ENCODE measurements at regions not wholly inside any gene's neighbourhood (a gene's known extent, or its start where the extent isn't known, plus 50 kb on each side); places are given as distances from the start of the nearest gene placed in this dataset.

DNA sequence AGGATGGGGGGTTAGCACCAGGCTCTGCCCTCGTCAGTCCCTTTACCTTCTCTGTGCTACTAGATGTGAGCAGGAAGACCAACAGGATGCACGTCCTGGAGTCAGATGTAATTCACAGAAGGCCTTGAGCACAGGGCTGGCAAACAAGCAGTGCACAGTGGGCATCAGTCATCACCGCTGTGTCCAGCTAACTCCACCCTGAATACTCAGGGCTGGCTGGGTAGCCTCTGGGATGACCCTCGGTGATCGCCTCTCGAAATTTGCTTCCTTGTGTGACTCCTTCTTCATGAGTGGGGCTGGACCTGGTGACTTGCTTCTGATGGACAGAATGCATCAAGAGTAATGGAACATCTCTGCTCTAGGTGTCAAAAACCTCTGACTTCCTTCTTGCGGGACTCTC lies 92.2 kb upstream of the TMPRSS2 start:
- CTCF ChIA-PET = no interaction called here
- Mint-ChIP-seq H3K9me3 (ENCODE audit: low read depth) (no peaks in the 10 kb centered on the region), H3K27ac (no peak overlapping the region), H3K36me3 (no peaks in the 10 kb centered on the region), H3K4me1 (no peaks in the 10 kb centered on the region), H3K4me3 (no peak overlapping the region), H3K27me3 (no peaks in the 10 kb centered on the region)
- no peak for DNase-seq
- ATAC-seq = no peak

DNA sequence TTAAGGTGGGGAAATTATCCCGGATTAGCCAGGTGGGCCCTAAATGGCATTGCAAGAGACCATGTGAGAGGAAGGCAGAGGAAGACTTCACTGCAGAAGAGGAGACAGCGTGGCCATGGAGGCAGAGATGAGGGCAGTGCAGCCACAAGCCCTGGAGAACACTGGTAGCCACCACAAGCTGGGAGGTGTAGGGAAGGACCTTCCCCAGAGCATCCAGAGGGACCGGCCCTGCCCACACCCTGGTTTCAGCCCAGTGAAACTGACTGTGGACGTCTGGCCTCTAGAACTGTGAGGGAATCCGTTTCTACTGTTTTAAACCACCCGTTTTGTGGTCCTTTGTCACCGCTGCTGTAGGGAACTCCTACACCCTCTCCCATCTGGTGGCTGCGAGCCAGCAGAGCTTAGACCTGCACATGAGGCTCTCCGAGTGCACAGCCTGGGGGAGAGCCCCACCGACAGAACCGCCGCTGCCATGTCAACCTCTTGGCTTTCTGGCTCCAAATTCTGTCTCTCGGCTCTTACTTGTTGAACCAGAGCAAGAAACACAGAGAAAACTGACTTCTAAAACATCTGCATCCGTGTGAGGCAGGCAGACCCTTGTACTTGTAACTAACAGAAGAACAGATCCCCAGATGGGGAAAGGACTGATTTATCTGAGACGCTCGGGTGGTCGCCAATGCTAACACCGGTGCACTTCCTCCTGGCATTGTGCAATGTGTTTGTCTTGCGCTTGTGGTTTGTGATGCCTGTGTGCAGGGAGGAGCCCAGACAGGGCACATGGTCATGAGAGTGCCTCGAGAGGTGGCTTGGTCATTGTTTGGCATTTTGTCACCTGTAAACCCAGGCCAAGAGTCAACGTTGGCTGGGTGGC lies 90.8 kb upstream of the TMPRSS2 start:
- ATAC-seq (no peak), DNase-seq (no peak)
- Mint-ChIP-seq H3K9me3 (ENCODE audit: low read depth) (no peaks in the 10 kb centered on the region), H3K4me3 (no peak overlapping the region), H3K4me1 (no peaks in the 10 kb centered on the region), H3K36me3 (no peaks in the 10 kb centered on the region), H3K27ac (no peak overlapping the region), H3K27me3 (peaks cover 3% of the 10 kb centered on the region)
- CTCF ChIA-PET = no interaction called here

DNA sequence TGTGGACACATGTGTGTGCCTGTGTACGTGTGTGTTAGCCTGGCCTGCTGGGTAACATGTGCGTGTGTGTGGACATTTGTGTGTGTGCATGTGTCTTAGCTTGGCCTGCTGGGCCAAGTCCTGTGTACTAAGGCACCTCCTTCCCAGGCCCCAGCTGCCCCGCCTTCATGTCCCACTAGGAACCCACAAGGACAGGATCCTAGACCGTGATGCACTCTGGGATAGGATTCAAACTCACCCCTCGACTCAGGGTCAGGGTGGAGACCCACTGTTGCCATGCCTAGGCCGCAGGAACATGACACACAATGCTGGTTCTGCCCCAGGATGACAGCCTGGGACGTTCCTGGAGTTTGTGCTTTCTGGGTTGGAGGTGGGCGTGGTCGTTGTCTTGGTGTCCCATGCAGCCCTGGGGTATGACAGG lies 89.9 kb upstream of the TMPRSS2 start:
- Mint-ChIP-seq H3K4me3 (no peak overlapping the region), H3K4me1 (no peaks in the 10 kb centered on the region), H3K27ac (no peak overlapping the region), H3K36me3 (no peaks in the 10 kb centered on the region), H3K9me3 (ENCODE audit: low read depth) (no peaks in the 10 kb centered on the region), H3K27me3 (peaks cover 3% of the 10 kb centered on the region)
- ATAC-seq (no peak), DNase-seq (no peak)
- CTCF ChIA-PET = no interaction called here

DNA sequence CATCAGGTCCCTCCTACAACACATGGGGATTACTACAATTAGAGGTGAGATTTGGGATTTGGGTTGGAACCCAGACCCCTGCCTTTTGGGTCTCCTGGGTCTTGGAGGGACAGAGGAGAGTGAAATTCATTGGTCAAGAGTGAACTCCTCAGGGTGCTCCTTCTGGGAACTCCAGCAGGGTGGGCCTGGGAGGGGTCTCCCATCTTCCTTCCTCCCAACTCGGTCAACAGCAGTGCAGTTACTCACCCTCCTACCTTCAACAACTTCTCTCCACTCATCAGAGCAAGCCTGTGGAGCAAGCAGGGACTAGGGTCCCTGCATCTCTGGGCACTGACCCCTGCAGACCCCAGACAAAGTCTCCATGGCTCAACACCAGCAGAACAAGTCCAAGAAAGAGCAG lies 89.3 kb upstream of the TMPRSS2 start:
- Mint-ChIP-seq H3K4me3 (no peak overlapping the region), H3K36me3 (no peaks in the 10 kb centered on the region), H3K27ac (no peak overlapping the region), H3K27me3 (peaks cover 3% of the 10 kb centered on the region), H3K9me3 (ENCODE audit: low read depth) (no peaks in the 10 kb centered on the region), H3K4me1 (no peaks in the 10 kb centered on the region)
- CTCF ChIA-PET = no interaction called here
- ATAC-seq (no peak), DNase-seq (no peak)

DNA sequence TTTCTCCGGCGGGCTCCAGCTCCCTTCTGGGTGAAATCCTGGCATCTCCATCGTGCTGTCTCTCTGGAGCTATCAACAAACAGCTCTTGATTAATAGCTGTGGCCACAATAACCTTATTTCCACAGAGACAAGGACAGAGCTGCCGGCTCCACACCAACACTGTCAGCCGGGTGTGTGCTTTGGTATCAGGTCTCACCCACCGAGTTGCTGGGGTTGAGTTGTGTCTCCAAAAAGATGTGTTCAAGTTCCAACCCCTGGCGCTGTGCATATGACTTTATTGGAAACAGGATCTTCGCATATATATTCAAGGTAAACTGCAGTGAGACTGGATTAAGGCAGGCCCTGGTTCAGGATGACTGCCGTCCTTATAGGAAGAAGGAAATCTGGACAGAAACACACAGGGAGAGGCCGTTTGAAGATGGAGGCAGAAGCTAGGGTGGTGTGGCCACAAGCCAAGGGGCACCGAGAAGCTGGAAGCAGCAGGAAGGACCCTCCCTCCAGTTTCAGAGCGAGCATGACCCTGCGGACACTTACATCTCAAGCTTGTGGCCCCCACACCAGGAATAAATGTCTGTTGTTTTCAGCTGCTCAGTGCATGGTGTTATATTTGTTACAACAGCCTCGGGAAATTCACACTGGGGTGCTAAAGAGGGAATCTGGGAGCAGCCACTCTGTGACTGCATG lies 88.4 kb upstream of the TMPRSS2 start:
- no peak for DNase-seq
- Mint-ChIP-seq H3K4me1 (no peaks in the 10 kb centered on the region), H3K27ac (no peak overlapping the region), H3K4me3 (no peak overlapping the region), H3K36me3 (no peaks in the 10 kb centered on the region), H3K9me3 (ENCODE audit: low read depth) (no peaks in the 10 kb centered on the region), H3K27me3 (peaks cover 3% of the 10 kb centered on the region)
- no peak for ATAC-seq
- CTCF ChIA-PET = no interaction called here

DNA sequence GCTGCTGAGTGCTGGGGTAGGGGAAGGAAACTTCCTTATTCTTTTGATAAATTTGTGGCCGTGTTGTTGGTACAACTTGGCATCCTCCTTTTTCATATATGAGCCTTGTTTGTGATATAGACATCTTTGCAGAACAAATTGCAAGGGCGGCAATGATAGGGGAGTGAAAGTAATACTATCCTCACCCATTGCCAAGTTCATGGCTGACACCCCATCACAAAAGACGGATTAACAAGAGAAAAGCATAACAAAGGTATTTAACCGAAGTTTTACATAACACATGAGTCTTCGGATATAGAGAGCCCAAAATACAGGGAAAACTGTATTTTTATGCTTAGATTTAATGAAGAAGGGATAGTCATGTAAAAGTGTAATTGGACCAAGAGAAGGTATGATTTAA lies 86.3 kb upstream of the TMPRSS2 start:
- Mint-ChIP-seq H3K27ac (no peak overlapping the region), H3K4me1 (no peaks in the 10 kb centered on the region), H3K9me3 (ENCODE audit: low read depth) (no peaks in the 10 kb centered on the region), H3K4me3 (no peak overlapping the region), H3K27me3 (peaks cover 7% of the 10 kb centered on the region), H3K36me3 (no peaks in the 10 kb centered on the region)
- ATAC-seq (no peak), DNase-seq (no peak)
- CTCF ChIA-PET = no interaction called here

DNA sequence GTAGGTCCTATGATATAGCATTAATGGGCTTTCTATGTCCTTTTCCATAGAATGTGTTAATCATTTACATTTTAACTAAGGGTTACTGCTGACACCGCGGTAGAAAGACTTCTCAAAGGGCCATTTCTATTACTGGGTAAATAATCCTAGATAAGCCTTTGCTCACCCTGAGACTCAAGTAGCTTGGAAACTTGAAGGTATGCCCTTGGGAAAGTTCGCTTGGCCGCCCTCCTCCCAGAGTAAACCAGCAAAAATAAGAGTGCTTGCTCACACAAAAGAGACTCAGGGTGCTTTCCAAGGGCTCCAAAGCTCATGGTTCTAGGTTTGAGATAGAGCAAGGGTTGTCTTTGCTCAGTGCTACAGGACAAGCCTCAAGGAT lies 85.8 kb upstream of the TMPRSS2 start:
- no peaks in the 10 kb centered on the region for H3K9me3 Mint-ChIP-seq (ENCODE audit: low read depth)
- no peak for ATAC-seq
- no peaks in the 10 kb centered on the region for H3K4me1 Mint-ChIP-seq
- H3K27ac Mint-ChIP-seq = no peak overlapping the region
- H3K36me3 Mint-ChIP-seq = no peaks in the 10 kb centered on the region
- DNase-seq = no peak
- peaks cover 7% of the 10 kb centered on the region for H3K27me3 Mint-ChIP-seq
- no peak overlapping the region for H3K4me3 Mint-ChIP-seq
- CTCF ChIA-PET = no interaction called here

DNA sequence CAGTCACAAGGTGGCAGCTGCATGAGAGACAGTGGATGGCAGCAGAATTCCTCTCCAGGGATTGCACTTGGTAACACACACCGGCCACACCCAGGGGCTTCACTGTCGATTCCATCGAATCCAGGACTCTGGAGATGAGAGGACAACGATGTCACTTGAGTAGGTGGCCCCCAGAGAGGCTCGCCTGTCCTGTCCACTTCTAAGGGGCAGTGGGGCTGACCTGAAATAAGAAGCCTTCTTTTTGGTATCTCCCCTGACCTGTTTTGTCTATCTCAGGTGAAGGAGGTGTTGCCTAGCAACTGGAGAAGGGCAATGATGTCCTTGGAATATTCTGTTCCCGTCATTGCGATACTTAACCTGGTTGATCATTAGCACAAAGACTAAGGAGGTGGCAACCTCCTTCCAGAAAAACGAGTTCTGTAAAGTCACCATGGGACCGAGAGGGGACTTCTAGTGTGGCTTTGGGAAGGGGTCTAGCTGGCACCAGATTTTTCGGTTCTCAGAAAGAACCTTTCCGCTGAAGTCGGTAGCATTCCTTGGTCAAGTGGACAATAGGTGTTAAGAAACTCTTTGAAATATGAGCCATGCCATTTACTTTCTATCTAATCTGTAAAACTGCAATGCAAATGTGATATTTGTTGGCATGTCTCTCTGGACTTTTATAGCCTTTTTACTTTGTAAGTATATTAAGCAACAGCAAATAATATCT lies 85.2 kb upstream of the TMPRSS2 start:
- H3K27ac Mint-ChIP-seq = no peak overlapping the region
- H3K9me3 Mint-ChIP-seq (ENCODE audit: low read depth) = no peaks in the 10 kb centered on the region
- CTCF ChIA-PET = no interaction called here
- DNase-seq (no peak), ATAC-seq (no peak)
- H3K27me3 Mint-ChIP-seq = peaks cover 8% of the 10 kb centered on the region
- no peaks in the 10 kb centered on the region for H3K4me1 Mint-ChIP-seq
- H3K36me3 Mint-ChIP-seq = no peaks in the 10 kb centered on the region
- no peak overlapping the region for H3K4me3 Mint-ChIP-seq

DNA sequence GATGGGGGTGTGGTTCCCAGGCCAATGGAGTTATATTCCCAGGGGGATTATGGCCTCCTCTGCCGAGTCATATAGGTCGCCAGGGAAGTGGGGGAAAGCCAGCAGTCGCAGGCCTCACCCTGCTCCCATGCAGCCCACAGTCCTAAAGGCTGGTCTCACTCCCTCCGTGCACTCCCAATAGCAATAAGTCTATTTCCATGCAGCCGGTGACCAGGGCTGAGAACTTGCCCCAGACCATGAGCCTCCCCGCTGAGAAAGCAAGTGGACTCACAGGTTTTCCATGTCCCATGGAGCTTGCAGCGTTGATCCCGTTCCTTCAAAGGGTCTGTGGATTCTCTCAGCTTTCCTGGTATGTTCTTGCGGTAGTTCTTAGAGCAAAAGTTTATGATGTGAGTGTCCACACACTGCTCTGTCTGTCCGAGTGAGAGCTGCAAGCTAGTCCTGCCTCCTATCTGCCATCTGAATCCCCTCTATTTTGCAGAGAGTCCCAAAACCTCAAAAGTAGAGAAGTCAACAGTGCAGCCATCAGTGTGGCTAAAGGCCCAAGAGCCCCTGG lies 81.7 kb upstream of the TMPRSS2 start:
- H3K4me1 Mint-ChIP-seq = no peaks in the 10 kb centered on the region
- CTCF ChIA-PET = interaction anchor here (0.6 kb wide), 1 partner anchor 21 kb away, joined by 3 read pairs; no protein-coding TSS in a partner anchor
- DNase-seq (no peak), ATAC-seq (no peak)
- peaks cover 12% of the 10 kb centered on the region for H3K27me3 Mint-ChIP-seq
- no peak overlapping the region for H3K27ac Mint-ChIP-seq
- no peaks in the 10 kb centered on the region for H3K36me3 Mint-ChIP-seq
- no peaks in the 10 kb centered on the region for H3K9me3 Mint-ChIP-seq (ENCODE audit: low read depth)
- no peak overlapping the region for H3K4me3 Mint-ChIP-seq

DNA sequence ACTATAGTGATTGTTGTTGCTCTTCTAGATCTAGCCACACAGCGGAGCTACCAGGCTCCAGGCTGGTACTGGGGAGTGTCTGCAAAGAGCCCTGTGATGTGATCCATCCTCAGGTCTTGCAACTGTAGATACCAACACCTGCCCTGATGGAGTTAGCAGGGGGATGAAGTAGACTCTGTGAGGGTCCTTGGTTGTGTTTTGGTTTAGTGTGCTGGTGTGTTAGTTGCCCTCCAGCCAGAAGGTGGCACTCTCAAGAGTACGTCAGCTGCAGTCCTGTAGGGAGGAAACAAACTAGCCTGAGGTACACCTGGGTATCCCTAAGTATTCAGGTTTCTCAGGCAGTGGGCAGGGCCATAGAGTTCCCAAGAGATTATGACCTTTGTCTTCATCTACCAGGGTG lies 81.2 kb upstream of the TMPRSS2 start:
- DNase-seq (no peak), ATAC-seq (no peak)
- no peak overlapping the region for H3K4me3 Mint-ChIP-seq
- CTCF ChIA-PET = no interaction called here
- no peak overlapping the region for H3K27ac Mint-ChIP-seq
- no peaks in the 10 kb centered on the region for H3K4me1 Mint-ChIP-seq
- no peaks in the 10 kb centered on the region for H3K36me3 Mint-ChIP-seq
- H3K9me3 Mint-ChIP-seq (ENCODE audit: low read depth) = no peaks in the 10 kb centered on the region
- peaks cover 9% of the 10 kb centered on the region for H3K27me3 Mint-ChIP-seq

DNA sequence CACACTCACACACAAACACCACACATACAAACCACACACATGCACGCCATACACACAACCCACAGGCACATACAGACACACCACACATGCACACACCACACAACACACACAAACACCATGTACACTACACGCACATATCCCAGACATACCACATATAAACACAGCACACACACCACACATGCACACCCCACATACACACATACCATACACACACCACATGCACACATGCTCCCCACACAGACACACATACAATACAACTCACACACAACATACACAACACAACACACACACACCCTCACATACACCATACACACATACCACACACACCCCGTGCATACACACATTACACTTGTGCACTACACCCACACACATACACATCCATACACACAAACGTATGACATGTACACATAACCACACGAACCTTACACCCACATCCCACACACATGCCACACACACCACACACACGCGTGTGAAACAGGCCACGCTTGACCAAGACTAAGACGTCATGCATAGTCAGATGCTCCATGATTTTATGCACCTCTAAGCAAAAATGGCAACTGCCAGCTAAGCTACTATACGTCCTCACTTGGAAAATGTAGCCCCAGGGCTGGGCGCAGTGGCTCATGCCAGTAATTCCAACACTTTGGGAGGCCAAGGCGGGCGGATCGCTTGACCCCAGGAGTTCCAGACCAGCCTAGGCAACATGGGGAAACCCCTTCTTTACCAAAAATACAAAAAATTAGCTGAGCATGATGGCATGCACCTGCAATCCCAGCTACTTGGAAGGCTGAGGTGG lies 77.4 kb upstream of the TMPRSS2 start:
- no peaks in the 10 kb centered on the region for H3K36me3 Mint-ChIP-seq
- H3K27ac Mint-ChIP-seq = no peak overlapping the region
- ATAC-seq = no peak
- no peaks in the 10 kb centered on the region for H3K4me1 Mint-ChIP-seq
- no peak overlapping the region for H3K4me3 Mint-ChIP-seq
- no peaks in the 10 kb centered on the region for H3K9me3 Mint-ChIP-seq (ENCODE audit: low read depth)
- peaks cover 6% of the 10 kb centered on the region for H3K27me3 Mint-ChIP-seq
- CTCF ChIA-PET = no interaction called here
- DNase-seq = no peak

DNA sequence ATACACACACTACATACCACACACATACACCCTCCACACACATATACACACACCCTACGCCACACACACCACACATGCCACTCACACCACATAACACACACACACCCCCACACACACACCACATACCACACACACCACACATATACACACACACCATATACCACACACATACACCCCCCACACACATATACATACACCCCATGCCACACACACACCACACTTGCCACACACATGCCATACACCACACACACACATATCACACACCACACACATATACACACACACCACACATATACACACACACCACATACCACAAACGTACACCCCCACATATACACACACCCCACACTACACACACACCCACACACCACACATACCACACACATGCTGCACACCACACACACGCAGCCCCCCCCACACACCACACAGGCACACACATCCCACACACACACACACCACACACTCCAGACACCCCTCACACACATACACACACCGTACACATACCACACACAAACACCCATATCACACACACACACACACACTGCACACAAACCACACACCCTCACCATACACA lies 76.7 kb upstream of the TMPRSS2 start:
- ATAC-seq (no peak), DNase-seq (no peak)
- Mint-ChIP-seq H3K27ac (no peak overlapping the region), H3K4me1 (no peaks in the 10 kb centered on the region), H3K9me3 (ENCODE audit: low read depth) (no peaks in the 10 kb centered on the region), H3K36me3 (no peaks in the 10 kb centered on the region), H3K4me3 (no peak overlapping the region), H3K27me3 (peaks cover 7% of the 10 kb centered on the region)
- CTCF ChIA-PET = no interaction called here

DNA sequence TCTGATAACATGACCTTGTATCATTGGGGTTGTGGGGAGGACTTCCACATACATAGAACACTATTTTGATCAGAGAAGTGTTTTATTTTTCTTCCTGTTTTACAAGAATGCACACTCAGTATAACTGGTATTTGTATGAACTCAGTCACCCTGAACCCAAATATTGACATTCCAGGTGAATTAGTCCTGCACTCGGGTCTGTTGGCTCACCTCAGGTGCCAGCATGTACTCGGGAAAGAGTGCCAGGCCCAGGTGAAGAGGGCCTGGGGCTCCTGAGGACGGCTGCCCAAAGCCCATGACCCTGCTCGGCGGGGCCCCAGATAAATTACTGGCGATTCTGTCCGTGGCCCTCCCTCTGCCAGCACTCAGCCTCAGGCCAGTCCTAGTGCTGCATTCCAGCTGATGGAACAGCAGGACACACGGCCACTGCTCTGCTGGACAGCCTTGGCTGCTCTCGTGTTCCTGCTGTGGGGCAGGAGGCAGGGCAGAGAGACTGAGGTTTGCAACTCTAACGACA lies 75.4 kb upstream of the TMPRSS2 start:
- H3K4me3 Mint-ChIP-seq = no peak overlapping the region
- H3K4me1 Mint-ChIP-seq = no peaks in the 10 kb centered on the region
- ATAC-seq = no peak

More for the DNA sequence above, 75.4 kb upstream of the TMPRSS2 start:
- CTCF ChIA-PET = no interaction called here
- peak; percentile 28 for DNase-seq
- Mint-ChIP-seq H3K36me3 (no peaks in the 10 kb centered on the region), H3K9me3 (ENCODE audit: low read depth) (no peaks in the 10 kb centered on the region), H3K27ac (no peak overlapping the region), H3K27me3 (peaks cover 8% of the 10 kb centered on the region)
